H9 (cell line): ENCODE measurements at regions not wholly inside any gene's neighbourhood (a gene's known extent, or its start where the extent isn't known, plus 50 kb on each side); places are given as distances from the start of the nearest gene placed in this dataset.

Experiments
- DNase-seq: peaks from one replicate; pipeline ENCODE4 v3.0.0-alpha.2; 2017
- H2AFZ ChIP-seq: one replicate; pipeline ENCODE4 v1.6.1; 2013; ENCODE audit warnings: mild to moderate bottlenecking, low read length, control low read depth, moderate library complexity
- H2AK5ac ChIP-seq: 2 replicates; pipeline ENCODE4 v1.6.1; 2013; ENCODE audit warnings: low read length, control low read depth, mixed read lengths; ENCODE audit not compliant: insufficient read length
- H2BK120ac ChIP-seq: one replicate; pipeline ENCODE4 v1.6.1; 2013; ENCODE audit warnings: low read depth, mild to moderate bottlenecking, low read length, control low read depth, inconsistent platforms; ENCODE audit not compliant: poor library complexity, severe bottlenecking
- H2BK12ac ChIP-seq: 2 replicates; pipeline ENCODE4 v1.6.1; 2013; ENCODE audit warnings: low read length, control low read depth, mixed read lengths, low read depth; ENCODE audit not compliant: insufficient read length
- H2BK15ac ChIP-seq: 2 replicates; pipeline ENCODE4 v1.6.1; 2013; ENCODE audit warnings: low read depth, low read length, control low read depth
- H2BK20ac ChIP-seq: one replicate; pipeline ENCODE4 v1.6.1; 2013; ENCODE audit warnings: low read depth, mild to moderate bottlenecking, low read length, control low read depth, inconsistent platforms; ENCODE audit not compliant: poor library complexity, severe bottlenecking
- H2BK5ac ChIP-seq: 2 replicates; pipeline ENCODE4 v1.6.1; 2013; ENCODE audit warnings: low read length, control low read depth, mixed read lengths; ENCODE audit not compliant: insufficient read length
- H3K14ac ChIP-seq: 2 replicates; pipeline ENCODE4 v1.6.1; 2013; ENCODE audit warnings: low read length, control low read depth; ENCODE audit not compliant: insufficient read depth
- H3K18ac ChIP-seq: 2 replicates; pipeline ENCODE4 v1.6.1; 2013; ENCODE audit warnings: low read depth, mild to moderate bottlenecking, mixed read lengths, low read length, control low read depth; ENCODE audit not compliant: insufficient read length
- H3K23ac ChIP-seq: 2 replicates; pipeline ENCODE4 v1.6.1; 2013; ENCODE audit warnings: low read length, control low read depth, mixed read lengths, low read depth; ENCODE audit not compliant: insufficient read length
- H3K23me2 ChIP-seq: 2 replicates; pipeline ENCODE4 v1.6.1; 2013; ENCODE audit warnings: low read depth, mild to moderate bottlenecking, mixed read lengths, low read length, control low read depth; ENCODE audit not compliant: insufficient read length, poor library complexity, severe bottlenecking
- H3K27ac ChIP-seq: 2 replicates; pipeline ENCODE4 v1.5.1; 2013; ENCODE audit warnings: low read length, control low read depth, mixed read lengths, low read depth; ENCODE audit not compliant: insufficient read length
- H3K27me3 ChIP-seq: 2 replicates; pipeline ENCODE4 v1.6.1; 2013; ENCODE audit warnings: low read length, control low read depth, inconsistent platforms; ENCODE audit not compliant: insufficient read depth
- H3K4ac ChIP-seq: 2 replicates; pipeline ENCODE4 v1.6.1; 2013; ENCODE audit warnings: low read depth, mild to moderate bottlenecking, control low read depth, inconsistent platforms, low read length, moderate library complexity
- H3K4me1 ChIP-seq: 2 replicates; pipeline ENCODE4 v1.6.1; 2013; ENCODE audit warnings: low read length, control low read depth, inconsistent platforms; ENCODE audit not compliant: insufficient read depth
- H3K4me2 ChIP-seq: 2 replicates; pipeline ENCODE4 v1.6.1; 2013; ENCODE audit warnings: low read length, control low read depth, mixed read lengths; ENCODE audit not compliant: insufficient read length, insufficient read depth
- H3K56ac ChIP-seq: 2 replicates; pipeline ENCODE4 v1.6.1; 2013; ENCODE audit warnings: low read depth, mild to moderate bottlenecking, mixed read lengths, low read length, control low read depth; ENCODE audit not compliant: insufficient read length
- H3K79me1 ChIP-seq: 2 replicates; pipeline ENCODE4 v1.6.1; 2013; ENCODE audit warnings: low read depth, mild to moderate bottlenecking, moderate library complexity, low read length, control low read depth, inconsistent platforms; ENCODE audit not compliant: insufficient read depth, poor library complexity, severe bottlenecking
- H3K79me2 ChIP-seq: 2 replicates; pipeline ENCODE4 v1.6.1; 2013; ENCODE audit warnings: low read length, control low read depth, inconsistent platforms; ENCODE audit not compliant: insufficient read depth
- H3K9ac ChIP-seq: 2 replicates; pipeline ENCODE4 v1.6.1; 2013; ENCODE audit warnings: low read length, control low read depth, mixed read lengths; ENCODE audit not compliant: insufficient read length; ENCODE audit errors: extremely low read depth
- H3K9me3 ChIP-seq: one replicate; pipeline ENCODE4 v1.6.1; 2013; ENCODE audit warnings: low read depth, low read length, inconsistent platforms; ENCODE audit not compliant: control insufficient read depth
- H3T11ph ChIP-seq: one replicate; pipeline ENCODE4 v1.6.1; 2013; ENCODE audit warnings: mild to moderate bottlenecking, low read length, control low read depth, inconsistent platforms
- H4K20me1 ChIP-seq: one replicate; pipeline ENCODE4 v1.6.1; 2013; ENCODE audit not compliant: control insufficient read depth, insufficient read length, insufficient read depth
- H4K5ac ChIP-seq: 2 replicates; pipeline ENCODE4 v1.6.1; 2013; ENCODE audit warnings: low read depth, mild to moderate bottlenecking, mixed read lengths, low read length, control low read depth; ENCODE audit not compliant: insufficient read length
- H4K8ac ChIP-seq: replicated peaks from 2 replicates; pipeline ENCODE4 v1.6.1; 2013; ENCODE audit warnings: low read length, control low read depth, mixed read lengths, low read depth; ENCODE audit not compliant: insufficient read length
- H4K91ac ChIP-seq: 2 replicates; pipeline ENCODE4 v1.6.1; 2013; ENCODE audit warnings: low read depth, mild to moderate bottlenecking, moderate library complexity, mixed read lengths, low read length, control low read depth; ENCODE audit not compliant: insufficient read length
- H3K27ac Mint-ChIP-seq, 3 experiments: 2 replicates in 2 of 3; 3 replicates in 1 of 3; pipeline ENCODE4 v1.8.0; 2020 to 2021; ENCODE audit warnings: mixed read lengths in 3 of 3, mild to moderate bottlenecking in 1 of 3, moderate library complexity in 1 of 3
- H3K27me3 Mint-ChIP-seq: 2 replicates; pipeline ENCODE4 v1.8.0; 2021; ENCODE audit warnings: low read depth, mild to moderate bottlenecking, moderate library complexity, mixed read lengths
- H3K36me3 Mint-ChIP-seq, 3 experiments: 2 replicates in 2 of 3; 3 replicates in 1 of 3; pipeline ENCODE4 v1.8.0; 2020 to 2021; ENCODE audit warnings: low read depth in 3 of 3, mixed read lengths in 3 of 3; ENCODE audit not compliant: insufficient read depth in 1 of 3
- H3K4me1 Mint-ChIP-seq, 2 experiments: 2 replicates each; pipeline ENCODE4 v1.8.0; 2020; ENCODE audit warnings: mixed read lengths in 2 of 2
- H3K4me3 Mint-ChIP-seq, 2 experiments: 2 replicates in 1 of 2; 3 replicates in 1 of 2; pipeline ENCODE4 v1.8.0; 2020 to 2021; ENCODE audit warnings: mild to moderate bottlenecking in 2 of 2, mixed read lengths in 2 of 2, moderate library complexity in 1 of 2
- H3K9me3 Mint-ChIP-seq, 2 experiments: 2 replicates in 1 of 2; 3 replicates in 1 of 2; pipeline ENCODE4 v1.8.0; 2020; ENCODE audit warnings: mild to moderate bottlenecking in 2 of 2, mixed read lengths in 2 of 2, moderate library complexity in 1 of 2
- WGBS: extraction: QIAGEN DNeasy Blood & Tissue Kit; methylation state at CpG from one replicate; pipeline ENCODE4 v1.1.7; 2013; ENCODE audit warnings: missing lambda C conversion rate, low lambda C conversion rate, mixed read lengths; ENCODE audit not compliant: insufficient read length; ENCODE audit errors: extremely low coverage; 5-methylcytosine and 5-hydroxymethylcytosine counted together
- TF ChIP-seq, protein P1 (sequence below): fragments of 200-600 bp; sonication (generic); conservative IDR thresholded peaks from 3 replicates; pipeline ENCODE4 v1.8.0; 2021; ENCODE audit warnings: antibody characterized with exemption, mild to moderate bottlenecking

DNA sequence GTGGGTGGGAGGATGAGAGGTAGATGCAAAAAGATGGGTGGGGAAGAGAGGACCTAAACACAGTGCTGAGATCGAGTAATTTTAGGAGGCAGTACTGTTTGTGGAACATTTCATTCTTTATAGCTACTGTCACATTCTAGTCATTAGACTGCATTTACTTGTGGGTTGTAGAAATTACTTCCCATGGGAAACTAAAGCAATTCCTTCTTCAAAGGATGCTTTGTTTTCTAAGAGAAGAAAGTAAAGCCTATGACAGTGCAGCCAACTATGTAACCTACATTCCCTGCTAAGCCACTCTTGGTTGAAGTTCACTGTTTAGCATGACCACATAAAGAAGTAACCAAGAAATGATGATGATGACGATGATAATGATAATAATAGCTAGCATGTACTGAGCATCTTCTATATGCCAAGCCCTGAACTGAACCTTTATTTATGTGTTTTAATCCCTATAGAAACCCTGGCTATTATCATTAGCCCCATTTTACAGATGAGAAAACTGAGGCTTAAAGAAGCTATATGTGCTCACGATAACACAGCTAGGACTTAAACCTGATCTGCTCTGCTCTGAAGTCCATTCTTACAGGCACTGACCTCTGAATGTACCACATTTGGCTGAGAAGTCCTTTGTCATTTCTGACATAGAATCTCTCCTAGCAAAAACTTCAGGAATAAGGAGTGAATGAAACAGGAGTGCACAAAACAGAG is 114.5 kb upstream of the KIT start:
- Mint-ChIP-seq H3K27me3 (peaks cover 22% of the 10 kb centered on the region), H3K4me1 (peaks cover 51 to 63% of the 10 kb centered on the region in 2 experiments), H3K36me3 (no peaks in the 10 kb centered on the region), H3K4me3 (no peak overlapping the region), H3K27ac (no peak overlapping the region), H3K9me3 (no peaks in the 10 kb centered on the region)
- no peak overlapping the region for H3K4me2 ChIP-seq
- peaks cover 4% of the 10 kb centered on the region for H3K23me2 ChIP-seq
- H2AK5ac ChIP-seq = no peak overlapping the region
- H3K9ac ChIP-seq = no peak overlapping the region
- no peaks in the 10 kb centered on the region for H3K79me1 ChIP-seq
- H3T11ph ChIP-seq = no peak overlapping the region
- no peaks in the 10 kb centered on the region for H3K79me2 ChIP-seq
- no peaks in the 10 kb centered on the region for H4K20me1 ChIP-seq
- H3K4ac ChIP-seq = no peak overlapping the region
- H4K8ac ChIP-seq = no peak overlapping the region
- no peaks in the 10 kb centered on the region; the same call in 1 of the 2 replicates for H3K27me3 ChIP-seq
- no peak overlapping the region for H3K27ac ChIP-seq
- H2BK20ac ChIP-seq = no peak overlapping the region
- H3K56ac ChIP-seq = no peak overlapping the region
- no peak overlapping the region for H2BK12ac ChIP-seq
- H3K9me3 ChIP-seq = no peaks in the 10 kb centered on the region
- H2BK5ac ChIP-seq = no peak overlapping the region
- no peak overlapping the region for H4K91ac ChIP-seq
- no peak overlapping the region for H3K23ac ChIP-seq
- no CpG with 5 or more reads among the region's 3 CpGs for WGBS
- no peak overlapping the region for H4K5ac ChIP-seq
- no peak overlapping the region for H2AFZ ChIP-seq
- TF ChIP-seq, protein P1, sequence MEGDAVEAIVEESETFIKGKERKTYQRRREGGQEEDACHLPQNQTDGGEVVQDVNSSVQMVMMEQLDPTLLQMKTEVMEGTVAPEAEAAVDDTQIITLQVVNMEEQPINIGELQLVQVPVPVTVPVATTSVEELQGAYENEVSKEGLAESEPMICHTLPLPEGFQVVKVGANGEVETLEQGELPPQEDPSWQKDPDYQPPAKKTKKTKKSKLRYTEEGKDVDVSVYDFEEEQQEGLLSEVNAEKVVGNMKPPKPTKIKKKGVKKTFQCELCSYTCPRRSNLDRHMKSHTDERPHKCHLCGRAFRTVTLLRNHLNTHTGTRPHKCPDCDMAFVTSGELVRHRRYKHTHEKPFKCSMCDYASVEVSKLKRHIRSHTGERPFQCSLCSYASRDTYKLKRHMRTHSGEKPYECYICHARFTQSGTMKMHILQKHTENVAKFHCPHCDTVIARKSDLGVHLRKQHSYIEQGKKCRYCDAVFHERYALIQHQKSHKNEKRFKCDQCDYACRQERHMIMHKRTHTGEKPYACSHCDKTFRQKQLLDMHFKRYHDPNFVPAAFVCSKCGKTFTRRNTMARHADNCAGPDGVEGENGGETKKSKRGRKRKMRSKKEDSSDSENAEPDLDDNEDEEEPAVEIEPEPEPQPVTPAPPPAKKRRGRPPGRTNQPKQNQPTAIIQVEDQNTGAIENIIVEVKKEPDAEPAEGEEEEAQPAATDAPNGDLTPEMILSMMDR = no peak
- peaks cover 6% of the 10 kb centered on the region; the same call in 1 of the 2 replicates for H3K4me1 ChIP-seq
- no peak overlapping the region for H3K18ac ChIP-seq
- no peak for DNase-seq
- no peak overlapping the region for H2BK15ac ChIP-seq
- H2BK120ac ChIP-seq = no peak overlapping the region
- H3K14ac ChIP-seq = no peak overlapping the region
